Skin of body (tissue), 2 donors: ENCODE measurements at regions not wholly inside any gene's neighbourhood (a gene's known extent, or its start where the extent isn't known, plus 50 kb on each side); places are given as distances from the start of the nearest gene placed in this dataset. TPM values are rescaled to one million over a fixed set of nuclear protein-coding genes. Genes with fewer than 3 reads are reported as not detected.

ENCODE experiments used
- DNase-seq: peaks from one replicate; lab custom pipeline; 2025; lab: John Stamatoyannopoulos, UW
- small RNA-seq: library from RNA; depleted of rRNA; stranded (forward); fragments of <200 nt; gene quantifications from one replicate; pipeline ENCODE3, GENCODE V24; 2014; ENCODE audit warnings: low replicate concordance

DNA sequence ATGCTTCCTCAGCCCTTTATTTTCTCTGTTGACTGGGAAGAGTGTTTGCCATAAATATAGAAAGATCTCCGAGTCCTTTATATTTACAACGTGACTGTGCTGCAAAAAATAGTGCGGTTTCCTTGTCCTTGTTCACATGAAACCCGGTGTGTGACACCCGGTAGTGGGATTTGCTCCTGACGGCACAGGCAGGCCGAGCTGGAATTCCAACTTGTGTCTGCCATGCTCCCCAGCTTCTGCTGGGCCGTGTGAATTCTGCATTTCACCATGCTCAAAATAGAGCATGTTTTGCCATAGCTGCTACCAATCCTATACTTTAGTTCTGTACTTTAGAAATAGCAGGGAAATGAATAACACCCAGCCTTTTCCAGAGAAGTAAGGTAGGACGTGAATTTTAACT is 60.3 kb upstream of the PDE10A start:
- no peak for DNase-seq

DNA sequence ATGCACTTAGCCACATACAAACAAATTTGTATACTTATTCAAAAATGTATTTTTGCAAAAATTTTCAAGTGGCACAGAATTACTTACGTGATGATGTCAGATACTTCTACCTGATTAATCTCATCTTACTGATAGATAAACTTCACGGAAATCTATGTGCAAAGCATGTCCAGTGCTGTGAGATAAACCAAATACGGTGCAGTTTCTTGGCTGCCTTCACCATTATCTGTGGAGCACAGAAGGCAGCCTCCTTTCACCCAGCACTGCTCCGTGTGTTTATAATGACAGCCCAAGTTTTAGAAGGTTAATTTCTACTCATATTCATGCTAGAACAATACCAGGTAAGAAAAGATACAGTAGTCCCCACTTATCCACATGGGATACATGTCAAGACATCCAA is 59.0 kb upstream of the PDE10A start:
- DNase-seq = no peak

- peak; percentile 50 for DNase-seq
These were observed 58.3 kb upstream of the PDE10A start for GRCh38 chr6:165721356-165721755.

DNA sequence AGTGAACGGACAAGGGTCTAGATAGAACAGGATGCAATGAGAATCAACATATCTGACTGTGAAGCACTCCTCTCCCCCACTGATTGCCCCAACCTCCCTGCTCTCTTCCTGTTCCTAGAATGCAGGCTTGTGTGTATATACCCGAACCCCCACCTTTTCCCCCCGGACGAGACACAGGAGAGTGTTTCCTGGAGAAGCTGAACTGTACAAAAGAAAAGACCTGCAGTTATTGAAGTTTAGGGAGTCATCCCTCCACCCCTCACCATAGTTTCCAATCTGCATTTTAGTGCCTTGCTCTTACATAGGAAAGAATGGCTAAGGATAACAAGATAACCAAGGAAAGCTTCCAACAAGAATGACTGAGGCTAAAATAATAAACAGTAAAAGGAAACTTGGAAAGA is 55.5 kb upstream of the PDE10A start:
- no peak for DNase-seq

DNA sequence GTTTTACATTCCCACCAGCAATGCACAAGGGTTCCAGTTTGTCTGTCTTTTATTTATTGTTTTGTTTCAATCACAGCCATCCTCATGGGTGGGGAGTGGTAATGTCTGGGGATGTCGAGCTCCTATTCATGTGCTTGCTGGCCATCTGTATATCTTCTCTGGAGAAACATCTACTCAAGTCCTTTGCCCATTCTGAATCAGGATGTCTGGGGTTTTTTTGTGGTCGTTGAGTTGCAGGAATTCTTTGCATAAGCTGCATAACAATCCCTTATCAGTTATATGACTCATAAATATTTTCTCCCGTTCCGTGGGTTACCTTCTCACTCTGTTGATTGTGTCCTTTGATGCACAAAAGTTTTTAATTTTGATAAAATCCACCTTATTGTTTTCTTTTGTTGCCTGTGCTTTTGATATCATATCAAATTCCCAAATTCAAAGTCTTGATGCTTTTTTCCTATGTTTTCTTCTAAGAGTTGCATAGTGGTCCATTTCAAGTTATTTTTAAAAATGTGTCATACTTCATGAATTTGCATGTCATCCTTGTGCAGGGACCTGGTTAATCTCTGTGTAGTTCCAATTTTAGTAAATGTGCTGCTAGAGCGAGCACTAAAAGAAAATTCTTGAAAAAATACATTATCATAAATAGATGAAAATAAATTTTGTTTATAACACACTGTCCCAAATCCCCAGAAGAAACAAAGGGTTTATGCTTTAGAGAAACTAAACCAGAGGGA is 54.9 kb upstream of the PDE10A start:
- no peak for DNase-seq

DNA sequence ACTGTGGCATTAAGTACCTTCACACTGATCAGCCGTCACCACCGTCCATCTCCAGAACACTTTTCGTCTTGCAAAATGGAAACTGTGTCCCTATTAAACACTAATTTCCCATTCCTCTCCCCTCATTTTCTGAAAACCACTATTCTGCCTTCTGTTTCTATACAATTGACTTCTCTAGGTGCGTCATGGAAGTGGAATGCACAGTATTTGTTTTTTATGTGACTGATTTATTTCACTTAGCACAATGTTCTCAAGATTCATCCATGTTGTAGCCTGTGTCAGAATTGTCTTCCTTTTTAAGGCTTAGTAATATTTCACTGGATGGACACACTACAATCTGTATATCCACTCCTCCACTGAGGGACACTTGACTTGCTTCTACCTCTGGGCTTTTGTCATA is 53.8 kb upstream of the PDE10A start:
- no peak for DNase-seq

DNA sequence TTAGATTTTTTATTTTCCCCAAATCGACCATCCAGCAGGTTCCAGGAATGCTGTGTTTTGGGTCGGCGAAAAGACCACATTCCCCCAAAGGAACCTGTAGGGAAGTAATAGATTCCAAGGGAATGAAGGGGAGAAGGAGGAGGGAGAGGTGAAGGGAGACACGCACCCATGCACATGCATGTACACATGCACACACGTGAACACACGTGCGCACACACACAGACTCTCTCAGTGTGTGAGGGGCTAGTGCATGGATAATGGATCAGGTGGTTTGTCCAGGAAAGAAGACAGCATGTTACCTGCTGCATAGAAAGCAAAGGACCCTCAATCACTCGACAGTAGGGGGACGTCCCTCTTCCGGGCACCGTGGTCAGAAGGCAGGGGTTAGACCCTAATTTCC is 52.4 kb upstream of the PDE10A start:
- DNase-seq = no peak

- no peak for DNase-seq
These were observed 51.9 kb upstream of the PDE10A start for GRCh38 chr6:165714907-165715306.

GRCh38 chr6:165713845-165714466 is 50.9 kb upstream of the PDE10A start:
- DNase-seq = no peak

Small RNAs in the stretch of these regions (small RNA-seq; reads per million reads assigned to genes)
- gene RNU6-730P = not detected
